ENCODE measurements at regions not wholly inside any gene's neighbourhood (a gene's known extent, or its start where the extent isn't known, plus 50 kb on each side); places are given as distances from the start of the nearest gene placed in this dataset.
"Not testable (repeated sequence)": the region's sequence is repeated elsewhere in the genome, so short reads cannot be mapped to it uniquely, and the experiment has no call there.

DNA sequence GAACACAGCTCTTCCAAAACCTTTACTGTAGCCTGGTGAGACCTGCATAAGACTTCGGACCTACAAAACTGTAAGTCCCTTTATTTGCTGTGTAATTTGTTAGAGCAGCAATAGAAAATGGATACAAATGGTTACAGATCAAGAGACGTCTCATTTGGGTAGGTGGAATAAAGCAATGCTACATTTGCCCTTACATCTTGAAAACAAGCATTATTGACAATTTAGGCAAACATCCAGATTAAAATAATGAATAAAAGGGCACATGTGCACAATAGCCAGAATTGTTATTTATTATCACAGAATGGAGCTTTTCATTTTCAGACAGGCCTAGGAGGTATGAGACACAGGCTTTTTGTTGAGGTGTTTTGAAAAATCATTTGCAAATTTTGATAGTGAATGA lies 222.2 kb upstream of the CPHXL start:
- H3K4me3 ChIP-seq (ENCODE audit: low read length): no peak overlapping the region
- H3K36me3 ChIP-seq (ENCODE audit: insufficient read depth, low read length): no peaks in the 10 kb centered on the region
- H3K27ac ChIP-seq (ENCODE audit: low read depth, low read length): no peak overlapping the region
- WGBS: 88% methylated on average over 2 of the region's 2 CpGs
- peaks cover 3% of the 10 kb centered on the region; the same call in 1 of the 2 replicates for H3K4me1 ChIP-seq (ENCODE audit: insufficient read depth, low read length)
- H3K27me3 ChIP-seq (ENCODE audit: insufficient read depth, low read length): peaks cover 24% of the 10 kb centered on the region; the same call in 1 of the 2 replicates
- H3K9me3 ChIP-seq (ENCODE audit: insufficient read depth, low read depth, low read length): no peaks in the 10 kb centered on the region
- H3K9ac ChIP-seq (ENCODE audit: low read depth, low read length): no peak overlapping the region

GRCh38 chr16:75948886-75949285 lies 222.6 kb upstream of the CPHXL start:
- 90% methylated on average over 3 of the region's 3 CpGs for WGBS
- H3K27me3 ChIP-seq (ENCODE audit: insufficient read depth, low read length): peaks cover 24% of the 10 kb centered on the region; the same call in 1 of the 2 replicates
- no peak overlapping the region for H3K27ac ChIP-seq (ENCODE audit: low read depth, low read length)
- H3K36me3 ChIP-seq (ENCODE audit: insufficient read depth, low read length): no peaks in the 10 kb centered on the region
- H3K4me1 ChIP-seq (ENCODE audit: insufficient read depth, low read length): peaks cover 3% of the 10 kb centered on the region; the same call in 1 of the 2 replicates
- no peak overlapping the region for H3K9ac ChIP-seq (ENCODE audit: low read depth, low read length)
- H3K4me3 ChIP-seq (ENCODE audit: low read length): no peak overlapping the region
- no peaks in the 10 kb centered on the region for H3K9me3 ChIP-seq (ENCODE audit: insufficient read depth, low read depth, low read length)

DNA sequence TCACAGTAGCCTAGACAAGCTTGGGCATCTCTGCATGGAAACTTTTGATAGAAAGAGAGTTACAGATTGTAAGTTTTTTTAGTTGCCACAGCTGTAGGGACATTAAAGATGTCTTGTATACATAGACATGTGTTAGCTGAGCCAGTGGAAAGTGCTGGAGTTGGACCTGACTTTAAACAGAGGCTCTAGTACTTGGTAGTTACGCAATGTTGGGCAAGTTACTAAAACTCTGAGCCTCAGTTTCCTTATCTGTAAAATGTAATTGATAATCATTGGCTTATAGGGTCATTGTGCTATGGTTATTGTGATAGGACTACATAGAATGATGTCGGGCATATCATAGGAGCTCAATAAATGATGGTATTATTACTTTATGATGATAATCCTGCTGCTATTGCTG lies 225.8 kb upstream of the CPHXL start:
- Histone ChIP-seq H3K27ac (ENCODE audit: low read depth, low read length) (no peak overlapping the region), H3K27me3 (ENCODE audit: insufficient read depth, low read length) (peaks cover 11% of the 10 kb centered on the region; the same call in 1 of the 2 replicates), H3K9me3 (ENCODE audit: insufficient read depth, low read depth, low read length) (no peaks in the 10 kb centered on the region), H3K4me3 (ENCODE audit: low read length) (no peak overlapping the region), H3K4me1 (ENCODE audit: insufficient read depth, low read length) (peaks cover 3% of the 10 kb centered on the region; the same call in 1 of the 2 replicates), H3K36me3 (ENCODE audit: insufficient read depth, low read length) (no peaks in the 10 kb centered on the region), H3K9ac (ENCODE audit: low read depth, low read length) (no peak overlapping the region)
- 96% methylated on average over 2 of the region's 2 CpGs for WGBS

DNA sequence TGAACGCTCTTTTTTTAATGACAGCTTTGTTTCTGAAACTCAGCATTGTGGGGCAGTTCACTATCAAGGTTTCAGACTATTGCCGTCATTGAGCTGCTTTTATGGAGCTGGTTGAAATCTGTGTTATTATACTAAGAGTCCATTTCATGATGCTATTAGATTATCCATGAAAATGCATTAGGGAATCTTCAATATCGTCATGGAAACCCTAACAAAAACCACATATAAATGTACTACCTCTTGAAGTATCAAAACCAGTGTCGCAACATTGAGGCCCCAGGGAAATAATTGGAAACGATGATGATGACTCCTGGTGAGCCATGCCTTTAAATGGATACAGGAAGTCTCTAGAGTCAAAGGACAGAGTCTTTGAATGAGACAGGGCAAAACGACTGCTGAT lies 231.6 kb upstream of the CPHXL start:
- Histone ChIP-seq H3K36me3 (ENCODE audit: insufficient read depth, low read length) (no peaks in the 10 kb centered on the region), H3K9ac (ENCODE audit: low read depth, low read length) (no peak overlapping the region), H3K27ac (ENCODE audit: low read depth, low read length) (no peak overlapping the region), H3K4me1 (ENCODE audit: insufficient read depth, low read length) (no peaks in the 10 kb centered on the region), H3K4me3 (ENCODE audit: low read length) (no peak overlapping the region), H3K27me3 (ENCODE audit: insufficient read depth, low read length) (no peaks in the 10 kb centered on the region), H3K9me3 (ENCODE audit: insufficient read depth, low read depth, low read length) (no peaks in the 10 kb centered on the region)
- 89% methylated on average over 6 of the region's 6 CpGs for WGBS

DNA sequence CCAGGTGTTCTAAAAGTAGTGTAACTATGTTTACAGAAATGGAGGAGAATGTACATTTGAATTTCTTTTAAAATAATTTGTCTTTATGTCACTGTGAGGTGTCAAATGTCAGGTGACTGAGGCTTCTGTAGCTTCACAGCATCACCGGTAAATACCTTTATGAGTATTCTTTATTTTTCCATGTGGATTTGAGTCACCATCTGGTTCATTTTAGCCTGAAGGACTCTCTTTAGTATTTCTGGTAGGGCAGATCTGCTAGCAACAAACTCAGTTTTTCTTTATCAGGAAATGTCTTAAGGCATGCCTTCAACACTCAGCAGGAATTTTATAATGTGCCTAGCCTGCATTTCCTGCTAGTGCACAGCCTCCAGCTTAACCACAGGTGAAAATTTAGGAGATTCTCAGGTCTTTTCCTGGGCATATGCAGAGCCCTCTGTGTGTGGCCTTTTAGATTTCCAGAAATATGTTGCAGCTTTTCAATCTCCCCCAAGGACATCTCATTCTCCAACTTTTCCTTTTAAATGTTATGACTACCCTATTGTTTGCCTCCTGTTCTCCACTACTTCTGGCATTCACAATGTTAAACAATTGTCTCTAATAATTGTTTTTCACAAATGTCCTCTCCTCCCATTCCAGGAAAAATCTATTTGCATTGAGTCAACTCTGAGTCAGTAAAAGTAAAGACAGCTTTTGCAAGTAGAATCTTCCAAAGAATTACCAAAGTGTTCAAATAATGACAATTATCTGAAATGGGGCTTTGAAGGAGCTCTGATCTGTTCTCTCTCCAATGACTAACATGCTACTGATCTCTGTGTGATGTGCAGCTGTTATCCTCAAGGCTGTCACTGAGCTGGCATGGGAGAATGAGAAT lies 239.4 kb upstream of the CPHXL start:
- 100% methylated on average over 1 of the region's 1 CpG for WGBS
- no peak overlapping the region for H3K9ac ChIP-seq (ENCODE audit: low read depth, low read length)

GRCh38 chr16:75969120-75969519 lies 242.8 kb upstream of the CPHXL start:
- not testable (repeated sequence) for H3K9me3 ChIP-seq (ENCODE audit: insufficient read depth, low read depth, low read length); H3K4me3 ChIP-seq (ENCODE audit: low read length); H3K4me1 ChIP-seq (ENCODE audit: insufficient read depth, low read length); H3K9ac ChIP-seq (ENCODE audit: low read depth, low read length); H3K27me3 ChIP-seq (ENCODE audit: insufficient read depth, low read length); H3K27ac ChIP-seq (ENCODE audit: low read depth, low read length); H3K36me3 ChIP-seq (ENCODE audit: insufficient read depth, low read length)
- WGBS: 94% methylated on average over 6 of the region's 6 CpGs

More for the DNA sequence above, 239.4 kb upstream of the CPHXL start:
- Histone ChIP-seq H3K4me1 (ENCODE audit: insufficient read depth, low read length) (no peaks in the 10 kb centered on the region; the same call in 1 of the 2 replicates), H3K4me3 (ENCODE audit: low read length) (no peak overlapping the region), H3K9me3 (ENCODE audit: insufficient read depth, low read depth, low read length) (no peaks in the 10 kb centered on the region), H3K27ac (ENCODE audit: low read depth, low read length) (no peak overlapping the region), H3K27me3 (ENCODE audit: insufficient read depth, low read length) (peaks cover 5% of the 10 kb centered on the region; the same call in 1 of the 2 replicates), H3K36me3 (ENCODE audit: insufficient read depth, low read length) (no peaks in the 10 kb centered on the region)

DNA sequence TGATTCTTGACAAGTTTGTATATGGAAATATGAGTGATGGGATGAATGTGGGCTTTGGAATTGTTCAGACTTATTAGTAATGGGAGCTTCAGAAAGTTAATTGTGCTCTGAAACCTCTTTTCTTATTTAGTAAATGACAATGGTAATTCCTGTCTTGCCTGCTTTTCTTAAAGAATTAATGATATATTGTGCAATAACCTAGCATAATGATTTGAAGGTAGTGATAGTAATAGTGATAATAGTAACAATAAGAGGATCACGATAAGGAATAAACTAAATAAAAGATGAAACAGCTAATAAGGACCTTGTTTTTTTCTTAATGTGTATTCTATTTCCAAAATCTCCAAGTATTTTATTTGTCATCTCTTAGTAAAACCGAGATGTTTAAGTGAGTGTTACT lies 245.0 kb upstream of the CPHXL start:
- peaks cover 5% of the 10 kb centered on the region; the same call in 1 of the 2 replicates for H3K27me3 ChIP-seq (ENCODE audit: insufficient read depth, low read length)
- no peaks in the 10 kb centered on the region for H3K9me3 ChIP-seq (ENCODE audit: insufficient read depth, low read depth, low read length)
- WGBS: 96% methylated on average over 1 of the region's 2 CpGs
- no peak overlapping the region for H3K27ac ChIP-seq (ENCODE audit: low read depth, low read length)
- H3K36me3 ChIP-seq (ENCODE audit: insufficient read depth, low read length): no peaks in the 10 kb centered on the region
- H3K4me3 ChIP-seq (ENCODE audit: low read length): no peak overlapping the region
- no peaks in the 10 kb centered on the region for H3K4me1 ChIP-seq (ENCODE audit: insufficient read depth, low read length)
- H3K9ac ChIP-seq (ENCODE audit: low read depth, low read length): no peak overlapping the region

GRCh38 chr16:75983296-75983695 lies 257.0 kb upstream of the CPHXL start:
- H3K4me3 ChIP-seq (ENCODE audit: low read length): no peak overlapping the region
- H3K27me3 ChIP-seq (ENCODE audit: insufficient read depth, low read length): peaks cover 10% of the 10 kb centered on the region
- no peak overlapping the region for H3K9ac ChIP-seq (ENCODE audit: low read depth, low read length)
- peaks cover 15% of the 10 kb centered on the region for H3K4me1 ChIP-seq (ENCODE audit: insufficient read depth, low read length)
- no peaks in the 10 kb centered on the region for H3K36me3 ChIP-seq (ENCODE audit: insufficient read depth, low read length)
- no peak overlapping the region for H3K27ac ChIP-seq (ENCODE audit: low read depth, low read length)
- H3K9me3 ChIP-seq (ENCODE audit: insufficient read depth, low read depth, low read length): no peaks in the 10 kb centered on the region

- Histone ChIP-seq H3K9ac (ENCODE audit: low read depth, low read length) (no peak overlapping the region), H3K9me3 (ENCODE audit: insufficient read depth, low read depth, low read length) (no peaks in the 10 kb centered on the region), H3K27me3 (ENCODE audit: insufficient read depth, low read length) (peaks cover 10% of the 10 kb centered on the region), H3K27ac (ENCODE audit: low read depth, low read length) (no peak overlapping the region), H3K4me3 (ENCODE audit: low read length) (no peak overlapping the region; the same call in 1 of the 2 replicates), H3K4me1 (ENCODE audit: insufficient read depth, low read length) (peaks cover 15% of the 10 kb centered on the region), H3K36me3 (ENCODE audit: insufficient read depth, low read length) (no peaks in the 10 kb centered on the region)
- 24% methylated on average over 2 of the region's 4 CpGs for WGBS
These were observed 257.6 kb upstream of the CPHXL start for GRCh38 chr16:75983741-75984381.

DNA sequence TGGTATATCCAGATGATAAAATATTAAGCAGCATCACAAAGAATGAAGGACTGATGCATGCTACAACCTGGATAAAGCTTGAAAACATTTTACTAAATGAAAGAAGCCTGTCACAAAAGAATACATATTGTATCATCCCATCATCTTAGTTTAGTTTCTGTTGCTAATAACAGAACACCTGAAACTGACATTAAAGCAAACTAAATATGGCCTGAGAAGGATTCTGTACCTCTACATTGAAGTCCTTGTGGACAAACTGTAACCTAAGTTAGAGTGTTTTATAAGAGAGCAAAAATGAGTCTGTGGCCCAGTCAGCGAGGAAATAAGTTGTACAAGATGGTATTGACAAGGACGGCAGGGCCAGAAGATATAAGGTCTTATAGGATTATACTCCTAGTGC lies 261.0 kb upstream of the CPHXL start:
- H3K9ac ChIP-seq (ENCODE audit: low read depth, low read length): no peak overlapping the region
- no peak overlapping the region for H3K27ac ChIP-seq (ENCODE audit: low read depth, low read length)
- no peaks in the 10 kb centered on the region for H3K9me3 ChIP-seq (ENCODE audit: insufficient read depth, low read depth, low read length)
- H3K27me3 ChIP-seq (ENCODE audit: insufficient read depth, low read length): peaks cover 10% of the 10 kb centered on the region
- no peak overlapping the region for H3K4me3 ChIP-seq (ENCODE audit: low read length)
- no peaks in the 10 kb centered on the region for H3K36me3 ChIP-seq (ENCODE audit: insufficient read depth, low read length)
- peaks cover 15% of the 10 kb centered on the region for H3K4me1 ChIP-seq (ENCODE audit: insufficient read depth, low read length)
- WGBS: 92% methylated on average over 2 of the region's 2 CpGs

DNA sequence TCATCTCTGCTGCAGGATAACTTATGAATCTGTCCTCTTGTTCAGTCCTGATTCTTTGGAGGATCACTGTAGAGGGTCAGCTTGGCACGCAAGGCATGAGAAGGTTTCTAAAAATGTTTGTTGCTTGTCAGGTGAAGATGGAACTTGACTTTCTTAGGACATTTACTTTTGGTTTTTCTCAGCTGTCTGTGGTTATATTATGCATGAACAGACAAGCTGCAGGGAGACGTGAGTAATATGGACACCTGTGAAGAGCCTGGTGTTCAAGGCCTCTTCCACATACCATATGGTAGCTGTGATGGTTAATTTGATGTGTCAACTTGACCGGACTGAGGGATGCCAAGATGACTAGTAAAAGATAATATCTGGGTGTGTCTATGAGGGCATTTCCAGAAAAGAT lies 270.2 kb upstream of the CPHXL start:
- no peaks in the 10 kb centered on the region for H3K36me3 ChIP-seq (ENCODE audit: insufficient read depth, low read length)
- no peak overlapping the region for H3K4me3 ChIP-seq (ENCODE audit: low read length)
- no peaks in the 10 kb centered on the region for H3K9me3 ChIP-seq (ENCODE audit: insufficient read depth, low read depth, low read length)
- 93% methylated on average over 3 of the region's 3 CpGs for WGBS
- H3K9ac ChIP-seq (ENCODE audit: low read depth, low read length): no peak overlapping the region
- no peaks in the 10 kb centered on the region for H3K4me1 ChIP-seq (ENCODE audit: insufficient read depth, low read length)
- no peak overlapping the region for H3K27ac ChIP-seq (ENCODE audit: low read depth, low read length)
- no peaks in the 10 kb centered on the region for H3K27me3 ChIP-seq (ENCODE audit: insufficient read depth, low read length)

Data from HUES64 (cell line).